ENCODE measurements at regions not wholly inside any gene's neighbourhood (a gene's known extent, or its start where the extent isn't known, plus 50 kb on each side); places are given as distances from the start of the nearest gene placed in this dataset.

DNA sequence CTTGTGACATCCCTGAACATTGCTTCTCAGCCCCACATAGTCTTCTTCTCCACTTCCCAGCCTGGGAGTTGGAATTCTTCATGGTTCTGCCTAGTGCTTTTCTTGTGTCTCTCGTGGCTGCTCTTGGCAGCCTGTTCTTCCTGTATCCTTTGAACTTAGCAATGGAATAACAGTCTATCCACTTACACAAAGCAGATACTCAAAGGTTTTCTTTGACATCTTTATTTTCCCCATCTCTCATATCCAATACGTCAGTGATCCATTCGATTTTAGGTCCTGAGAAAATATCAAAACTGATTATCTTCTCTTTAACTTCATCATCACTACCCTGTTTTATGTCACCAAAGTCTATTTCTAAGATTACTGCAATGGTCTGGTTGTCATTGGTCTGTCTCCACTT is 1091.2 kb upstream of the PIK3C3 start:
- DNase-seq: no peak

DNA sequence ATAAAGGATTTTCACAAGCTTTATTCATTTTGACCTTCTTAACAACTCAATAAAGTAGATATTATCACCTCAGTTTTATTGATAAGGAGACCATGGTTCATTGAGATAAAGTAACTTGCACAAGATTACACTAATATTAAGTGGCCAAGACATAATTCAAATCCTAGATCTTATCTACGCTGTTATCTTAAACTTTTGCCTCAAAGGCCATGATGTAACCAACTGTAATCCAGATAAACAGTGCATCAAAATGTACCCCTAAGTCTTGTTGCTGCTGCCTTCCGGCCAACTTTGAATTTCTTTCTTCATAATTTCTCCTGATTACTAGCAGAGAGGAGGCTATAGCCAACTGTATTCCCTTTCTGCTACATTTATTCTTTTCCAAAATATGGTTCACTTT is 1094.8 kb upstream of the PIK3C3 start:
- DNase-seq: no peak

DNA sequence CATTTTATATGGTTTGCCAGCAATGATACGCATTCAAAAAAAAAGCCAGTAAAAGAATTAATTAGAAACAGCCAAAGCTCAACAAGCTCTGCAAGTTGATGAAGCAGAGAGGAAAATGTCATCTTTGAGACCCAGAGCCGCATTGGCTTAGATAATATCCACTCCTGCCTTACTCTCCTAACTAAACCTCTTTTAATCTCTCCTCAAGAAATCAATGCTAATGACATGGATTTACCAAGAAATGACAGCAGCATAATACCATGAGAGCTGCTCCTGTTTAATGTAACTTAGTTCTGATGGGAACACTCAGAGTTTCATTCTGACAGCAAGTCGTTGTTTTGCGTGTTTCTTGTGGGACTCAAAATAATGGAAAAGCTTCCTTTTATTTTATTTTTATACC is 1099.4 kb upstream of the PIK3C3 start:
- no peak for DNase-seq

DNA sequence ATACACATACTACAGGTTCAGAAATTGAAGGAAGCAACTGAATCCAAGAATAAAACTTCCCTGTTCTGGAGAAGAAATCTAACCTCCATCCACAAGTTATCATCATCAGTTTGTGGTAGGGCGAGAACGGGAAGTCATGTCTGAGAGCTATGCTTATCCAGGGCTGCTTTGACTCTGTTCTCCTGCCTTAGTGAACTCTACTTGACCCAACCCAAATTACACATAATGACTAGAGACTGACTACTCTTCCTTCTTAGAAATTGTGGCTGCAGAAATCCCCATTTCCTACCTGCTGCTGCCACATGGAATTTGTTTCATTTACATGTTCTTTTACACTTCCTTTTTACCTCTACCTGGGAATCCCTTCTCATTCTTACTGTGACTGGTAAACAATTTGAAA is 1102.6 kb upstream of the PIK3C3 start:
- DNase-seq: no peak

DNA sequence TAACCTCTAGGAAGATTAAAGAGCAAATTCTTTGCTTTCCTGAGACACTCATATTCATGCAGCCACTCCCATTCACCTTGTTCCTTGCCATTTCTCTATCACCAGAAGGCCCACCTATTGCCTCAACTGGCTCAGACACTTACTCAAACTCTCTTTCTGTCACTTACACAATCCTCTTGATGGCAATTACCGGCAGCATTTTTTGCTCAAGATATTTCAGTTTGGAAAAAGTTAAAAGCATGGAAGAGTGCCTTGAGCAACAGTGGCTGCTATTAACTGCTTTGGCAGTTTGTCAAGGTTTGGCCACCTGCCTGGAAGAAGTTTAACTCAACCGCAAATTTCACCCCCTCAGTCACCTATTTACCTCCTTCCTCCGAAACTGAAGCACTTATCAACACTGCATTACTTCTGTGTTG is 1104.0 kb upstream of the PIK3C3 start:
- DNase-seq: no peak

DNA sequence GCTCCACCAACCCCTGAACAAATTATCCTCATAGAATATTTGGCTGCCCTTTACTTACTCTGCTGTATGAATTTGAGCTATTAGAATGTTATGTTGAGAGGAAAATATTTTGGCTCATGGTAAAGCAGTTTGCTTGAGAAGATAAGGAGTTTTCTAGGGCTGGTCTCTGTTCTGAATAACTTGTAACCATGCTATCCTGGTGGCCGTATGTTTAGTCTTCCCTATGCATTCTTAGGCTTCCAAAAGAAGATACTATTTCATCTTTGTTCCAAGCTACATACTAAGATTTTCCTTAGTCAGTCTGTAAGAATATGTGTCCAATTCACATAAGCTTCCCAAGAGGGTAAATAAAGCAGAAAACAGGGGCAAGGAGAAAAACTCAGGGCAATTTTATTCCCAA is 1105.1 kb upstream of the PIK3C3 start:
- no peak for DNase-seq

DNA sequence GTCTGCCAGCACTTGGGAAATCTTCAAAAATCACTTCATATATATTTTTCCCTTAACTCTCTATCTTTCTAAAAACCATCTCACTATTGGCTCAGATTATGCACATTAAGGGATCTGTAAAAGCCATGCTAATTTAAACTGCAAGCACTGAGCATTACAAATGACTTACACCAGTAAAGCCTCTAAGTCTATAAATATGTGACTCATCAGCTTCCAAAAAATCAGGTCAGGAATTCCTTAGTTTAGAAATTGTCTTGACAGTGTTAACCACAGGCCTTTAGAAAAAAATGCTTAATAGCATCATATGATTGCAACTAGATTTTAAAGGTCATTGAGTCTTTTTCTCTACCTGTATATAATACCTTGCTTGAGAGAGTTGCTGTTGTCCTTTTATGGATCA is 1113.6 kb upstream of the PIK3C3 start:
- no peak for DNase-seq

DNA sequence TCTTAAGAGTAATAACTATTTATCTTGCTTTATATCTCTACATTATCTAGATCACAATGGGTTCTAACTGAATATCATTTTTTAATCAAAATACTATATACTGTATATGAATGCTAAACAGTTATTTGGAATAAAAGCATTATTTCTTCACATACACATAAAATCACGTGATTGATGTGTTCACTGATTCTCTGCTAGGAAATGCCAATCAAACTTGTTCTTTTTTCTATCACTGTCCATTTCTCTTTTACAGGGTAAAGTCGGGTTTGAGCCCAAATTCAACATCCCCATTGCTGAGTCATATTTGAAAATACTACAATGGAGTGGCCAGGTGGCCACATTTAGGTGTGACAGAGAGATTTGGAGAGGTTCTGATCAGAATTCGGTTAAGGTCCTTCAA is 1114.0 kb upstream of the PIK3C3 start:
- DNase-seq: no peak

DNA sequence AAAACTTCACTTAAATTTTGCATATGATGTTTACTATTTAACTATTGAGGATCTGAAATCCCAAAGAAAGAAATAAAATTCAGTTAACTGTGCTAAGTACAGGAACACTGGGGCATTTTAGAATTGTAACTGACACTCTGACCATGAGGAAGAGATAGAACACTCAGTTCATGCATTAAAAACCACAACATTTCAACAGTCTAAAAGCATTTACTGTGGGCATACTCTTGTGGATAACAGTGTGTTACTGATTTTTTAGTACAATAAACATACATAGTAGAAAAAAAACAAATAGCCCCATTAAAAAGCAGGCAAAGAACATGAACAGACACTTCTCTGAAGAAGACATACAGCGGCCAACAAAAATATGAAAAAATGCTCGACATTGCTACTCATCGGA is 1122.7 kb upstream of the PIK3C3 start:
- DNase-seq: no peak

DNA sequence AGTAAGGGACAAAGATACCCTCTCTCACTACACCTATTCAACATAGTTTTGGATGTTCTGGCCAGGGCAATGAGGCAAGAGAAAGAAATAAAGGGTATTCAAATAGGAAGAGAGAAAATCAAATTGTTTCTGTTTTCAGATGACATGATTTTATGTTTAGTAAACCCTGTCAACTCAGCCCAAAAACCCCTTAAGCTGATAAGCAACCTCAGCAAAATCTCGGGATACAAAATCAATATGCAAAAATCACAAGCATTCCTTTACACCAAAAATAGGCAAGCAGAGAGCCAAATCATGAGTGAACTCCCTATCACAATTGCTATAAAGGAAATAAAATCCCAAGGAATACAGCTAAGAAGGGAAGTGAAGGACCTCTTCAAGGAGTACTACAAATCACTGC is 1130.7 kb upstream of the PIK3C3 start:
- no peak for DNase-seq

DNA sequence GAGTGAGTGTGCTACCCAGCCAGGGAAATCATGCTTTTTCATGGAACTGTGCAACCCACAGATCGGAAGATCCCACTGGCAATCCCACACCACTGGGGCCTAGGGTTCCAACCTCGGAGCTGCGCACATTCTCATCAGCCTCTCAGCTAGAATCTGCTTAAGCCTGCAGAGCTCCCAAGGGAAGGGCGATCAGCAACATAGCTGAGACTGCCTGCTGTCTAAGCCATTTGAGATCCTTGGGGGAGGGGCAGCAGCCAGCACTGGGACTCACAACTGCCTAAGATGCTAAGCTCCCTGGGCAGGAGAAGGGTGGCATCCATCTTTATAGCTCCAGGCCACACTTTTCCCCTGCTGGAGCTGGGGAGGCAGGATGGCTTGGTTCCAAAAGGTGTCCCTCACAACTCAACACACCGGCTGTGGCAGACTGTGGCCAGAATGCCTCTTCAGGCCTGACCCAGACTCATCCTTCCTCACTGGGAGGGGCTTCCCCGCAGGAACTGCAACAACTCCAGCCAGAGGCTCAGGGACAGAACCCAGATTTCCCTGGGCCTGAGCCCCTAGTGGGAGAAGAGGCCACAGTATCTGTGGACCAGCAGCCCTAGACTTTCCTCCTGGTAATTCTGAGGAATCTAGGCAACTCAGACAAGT is 1133.3 kb upstream of the PIK3C3 start:
- DNase-seq: no peak

DNA sequence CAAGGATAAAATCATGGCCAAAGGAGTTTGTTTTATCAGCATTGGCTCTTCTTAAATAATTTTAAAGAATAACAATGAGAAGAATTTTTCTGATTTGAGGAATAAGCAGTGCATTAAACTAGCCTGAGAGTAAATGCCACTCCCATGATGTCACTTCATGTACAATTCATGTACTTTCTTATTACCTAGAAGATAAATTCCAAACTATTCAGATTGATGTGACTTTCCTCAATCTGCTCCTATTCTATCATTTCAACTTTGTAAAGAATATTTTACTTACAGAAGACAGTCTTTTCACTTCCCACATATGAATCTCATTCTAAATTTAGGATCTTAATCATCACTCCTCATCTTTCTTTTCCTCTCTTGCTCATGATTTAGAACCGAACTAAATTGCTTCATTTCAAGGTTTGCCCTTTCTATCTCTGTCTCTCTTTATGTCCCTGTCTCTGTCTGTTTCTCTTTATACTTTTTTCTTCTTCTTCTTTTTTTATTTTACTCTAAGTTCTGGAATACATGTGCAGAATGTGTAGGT is 1142.0 kb upstream of the PIK3C3 start:
- DNase-seq: no peak

DNA sequence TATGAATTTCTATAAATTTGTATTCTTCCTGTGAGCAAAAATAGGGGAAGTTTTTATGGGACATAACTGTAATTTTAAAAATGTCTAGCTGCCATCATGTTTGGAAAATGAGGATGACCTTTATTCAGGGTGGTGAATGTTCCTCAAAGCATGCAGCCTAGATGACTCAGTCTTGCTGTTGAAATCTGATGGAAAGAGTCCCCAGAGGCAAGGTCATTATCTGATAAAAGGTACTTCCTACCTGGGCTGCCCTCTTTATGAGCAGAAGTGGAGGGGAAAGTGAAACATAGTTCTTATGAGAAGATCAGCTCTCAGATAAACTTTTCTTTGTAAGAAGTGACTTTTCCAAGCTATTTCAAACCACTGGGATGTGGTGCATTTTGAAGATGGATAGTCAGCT is 1144.7 kb upstream of the PIK3C3 start:
- DNase-seq: no peak

DNA sequence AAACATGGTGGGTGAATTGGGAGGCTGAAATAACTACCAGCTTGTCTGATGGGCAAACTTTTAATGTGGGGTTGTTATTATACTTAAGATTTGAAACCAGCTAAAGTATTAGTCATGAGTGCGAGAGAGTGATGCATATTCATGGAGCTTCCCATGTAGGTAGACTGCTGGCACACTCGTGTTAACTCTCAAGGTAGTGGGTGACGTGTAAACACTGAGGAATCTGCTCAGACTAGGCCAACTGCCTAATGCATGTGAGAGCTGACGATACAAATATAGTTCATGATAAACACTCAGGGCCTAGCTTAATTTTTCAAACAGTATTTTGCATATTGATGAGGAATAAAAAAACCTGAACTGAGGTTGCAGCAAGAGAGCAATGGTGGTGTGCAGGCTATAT is 1165.7 kb upstream of the PIK3C3 start:
- no peak for DNase-seq

DNA sequence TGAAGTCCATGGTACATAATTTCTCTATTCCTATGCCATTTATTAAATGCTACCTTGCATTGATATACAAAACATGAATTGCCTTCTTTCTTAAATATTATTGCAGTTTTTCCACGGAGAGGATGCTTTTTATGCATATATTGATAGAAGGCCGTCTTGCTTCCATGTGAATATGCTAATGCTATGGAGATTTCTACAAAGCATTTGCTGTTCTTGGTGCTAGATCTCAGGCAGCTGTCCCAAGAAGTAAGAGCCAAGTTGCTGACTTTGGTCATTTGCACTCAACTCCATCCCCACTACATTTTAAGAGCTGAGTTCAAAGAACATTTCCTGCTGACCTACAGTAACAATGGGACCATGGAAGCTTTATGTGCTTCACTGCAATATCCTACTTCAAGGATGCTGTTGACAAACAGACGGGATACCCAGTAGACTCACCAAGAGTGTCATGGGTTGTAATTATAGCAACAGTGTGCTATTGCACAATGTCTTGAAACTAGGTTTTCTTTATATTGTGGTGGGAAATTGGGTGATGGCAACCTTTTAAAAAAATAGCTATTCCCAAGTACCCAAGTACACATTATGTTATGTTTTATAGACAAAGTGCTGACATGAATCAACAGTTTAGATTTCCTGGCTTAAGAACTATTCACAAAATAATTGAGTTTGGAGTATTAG is 1172.4 kb upstream of the PIK3C3 start:
- DNase-seq: no peak

DNA sequence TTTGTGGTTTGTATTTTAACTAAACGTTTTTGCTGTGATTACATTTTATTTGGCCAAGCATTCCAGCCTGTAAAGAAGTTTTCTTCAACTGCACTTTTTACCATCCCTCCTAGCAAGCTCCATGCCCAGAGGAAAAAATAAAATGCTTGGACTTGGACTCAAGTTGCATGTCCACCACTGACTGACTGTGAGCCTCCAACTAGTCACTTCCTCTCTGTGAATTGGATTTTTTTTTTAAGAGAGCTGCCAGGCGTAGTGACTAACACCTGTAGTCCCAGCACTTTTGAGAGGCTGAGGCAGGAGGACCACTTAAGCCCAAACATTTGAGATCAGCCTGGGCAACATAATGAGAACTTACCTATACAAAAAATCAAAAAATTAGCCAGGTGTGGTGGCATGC is 1185.2 kb upstream of the PIK3C3 start:
- DNase-seq: no peak

DNA sequence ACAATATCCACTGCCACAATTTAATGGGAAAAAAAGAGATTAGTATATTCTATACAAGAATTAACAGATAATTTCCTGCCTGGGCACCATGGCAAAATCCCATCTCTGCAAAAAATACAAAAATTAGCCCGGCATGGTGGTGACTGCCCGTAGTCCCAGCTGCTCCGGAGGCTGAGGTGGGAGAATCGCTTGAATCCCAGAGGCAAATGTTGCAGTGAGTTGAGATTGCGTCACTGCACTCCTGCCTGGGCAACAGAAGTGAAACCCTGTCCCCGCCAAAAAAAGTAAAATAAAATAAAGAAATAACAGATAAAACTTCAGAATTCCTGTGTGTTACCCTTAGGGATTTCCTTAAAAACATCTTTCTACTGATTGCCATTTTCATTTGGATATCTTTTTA is 1194.8 kb upstream of the PIK3C3 start:
- no peak for DNase-seq

DNA sequence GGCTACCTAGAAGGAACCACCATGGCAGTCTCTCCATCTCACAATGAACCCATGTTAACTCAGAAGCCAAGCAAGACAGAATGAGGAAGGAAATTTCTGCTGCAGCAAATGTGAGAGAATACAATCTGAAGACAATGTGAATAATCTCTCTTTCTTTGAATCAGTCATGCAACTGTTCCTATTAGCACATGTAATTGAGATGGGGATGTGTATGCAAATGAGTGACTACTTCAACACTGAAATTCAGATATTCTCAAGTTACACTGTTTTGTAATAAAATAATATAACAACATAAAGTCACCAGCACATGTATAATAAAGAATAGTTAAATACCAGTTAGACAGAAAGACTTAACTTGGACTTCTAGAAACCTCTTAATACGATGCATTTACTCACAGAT is 1200.6 kb upstream of the PIK3C3 start:
- DNase-seq: no peak

DNA sequence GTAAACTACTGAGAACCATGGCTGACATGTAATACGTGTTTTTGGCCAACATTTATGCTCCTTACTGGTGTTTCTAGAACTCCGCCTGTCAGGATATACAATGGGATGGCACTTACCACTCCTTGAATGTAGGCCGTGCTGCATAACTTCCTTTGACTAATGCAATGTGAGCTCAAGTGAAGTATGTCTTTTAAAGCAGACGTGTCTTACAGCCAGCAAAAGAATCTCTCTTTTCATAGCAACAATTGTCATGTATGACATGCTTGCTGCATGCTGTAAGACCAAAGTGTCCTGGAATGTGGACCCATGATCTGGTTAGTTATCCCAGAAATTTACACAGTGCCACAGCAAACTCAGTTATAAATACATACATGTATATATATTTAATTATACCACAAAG is 1202.7 kb upstream of the PIK3C3 start:
- no peak for DNase-seq

DNA sequence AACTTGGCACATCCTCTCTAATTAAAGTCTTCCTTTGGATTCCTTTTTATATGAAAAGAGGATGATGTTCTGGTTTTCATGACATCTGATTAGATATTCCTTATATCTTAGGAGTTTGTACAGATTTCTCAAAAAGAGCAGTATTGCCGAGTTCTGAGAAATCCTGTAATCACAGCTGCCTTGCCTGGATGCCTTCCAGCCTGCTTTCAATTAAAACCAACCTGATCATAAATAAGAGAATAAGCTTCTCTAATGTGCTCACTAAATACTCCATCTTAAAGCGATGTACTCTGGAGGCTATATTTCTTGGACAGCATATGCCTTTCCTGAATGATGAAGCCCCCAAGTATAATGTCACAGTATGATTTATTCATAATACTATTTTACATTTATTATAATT is 1203.8 kb upstream of the PIK3C3 start:
- DNase-seq: no peak

DNA sequence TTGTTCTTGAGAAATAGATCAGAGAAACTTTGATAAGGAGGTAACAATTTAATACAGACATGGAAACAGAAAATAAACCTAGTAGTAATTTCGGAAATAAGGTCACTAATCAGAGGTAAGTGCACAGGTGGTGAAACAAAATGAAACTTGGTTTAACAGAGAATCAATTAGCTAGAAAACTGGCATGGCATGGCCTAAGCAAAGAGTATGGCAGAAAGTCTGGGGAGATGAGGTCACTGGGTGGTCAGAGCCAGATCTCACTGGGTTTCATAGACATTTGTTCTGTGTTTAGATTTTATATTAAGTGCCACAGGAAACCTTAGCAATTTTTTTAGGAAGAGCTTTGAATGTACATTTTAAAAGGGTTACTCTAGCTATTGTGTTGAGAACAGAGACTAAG is 1216.0 kb upstream of the PIK3C3 start:
- no peak for DNase-seq

DNA sequence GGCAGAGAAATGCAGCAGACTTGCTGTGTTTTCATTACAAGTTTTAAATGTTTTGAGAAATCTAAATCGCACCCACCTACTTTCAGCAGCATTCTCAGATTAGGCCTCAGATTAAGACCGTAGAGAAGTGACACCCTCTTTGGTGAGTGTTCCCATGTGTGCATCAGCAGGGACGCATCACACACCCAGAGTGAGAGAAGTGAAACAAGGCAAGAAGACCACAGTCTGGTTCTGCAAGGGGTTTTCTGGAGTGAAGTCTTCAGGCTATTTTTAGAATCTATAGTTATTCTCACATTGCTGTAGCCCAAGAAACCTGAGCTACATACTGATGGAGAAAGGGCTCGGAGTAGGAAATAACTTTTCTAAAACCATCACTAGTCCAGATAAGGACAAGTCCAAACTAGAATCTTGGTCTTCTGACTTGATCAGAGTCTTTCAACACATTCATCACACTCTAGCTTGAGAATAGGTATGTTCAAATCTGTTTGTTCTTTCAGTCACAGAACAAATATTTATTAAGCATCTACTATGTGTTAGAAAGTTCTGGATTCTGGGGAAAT is 1216.6 kb upstream of the PIK3C3 start:
- DNase-seq: no peak

DNA sequence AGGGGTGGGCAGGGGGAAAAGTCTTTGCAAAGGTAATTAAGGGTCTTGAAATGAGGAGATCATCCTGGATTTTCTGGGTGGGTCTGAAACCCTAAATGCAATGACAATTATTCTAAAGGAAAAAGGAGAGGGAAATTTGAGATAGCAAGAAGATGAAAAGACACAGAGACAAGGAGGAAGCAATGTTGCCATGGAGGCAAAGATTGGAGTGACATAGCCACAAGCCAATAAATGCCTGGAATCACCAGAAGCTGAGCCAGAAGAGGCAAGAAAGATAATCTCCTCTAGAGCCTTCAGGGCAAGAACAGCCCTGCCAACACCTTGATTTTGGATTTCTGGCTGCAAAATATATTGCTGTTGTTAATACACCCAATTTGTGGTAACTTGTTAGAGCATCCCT is 1246.3 kb upstream of the PIK3C3 start:
- no peak for DNase-seq

DNA sequence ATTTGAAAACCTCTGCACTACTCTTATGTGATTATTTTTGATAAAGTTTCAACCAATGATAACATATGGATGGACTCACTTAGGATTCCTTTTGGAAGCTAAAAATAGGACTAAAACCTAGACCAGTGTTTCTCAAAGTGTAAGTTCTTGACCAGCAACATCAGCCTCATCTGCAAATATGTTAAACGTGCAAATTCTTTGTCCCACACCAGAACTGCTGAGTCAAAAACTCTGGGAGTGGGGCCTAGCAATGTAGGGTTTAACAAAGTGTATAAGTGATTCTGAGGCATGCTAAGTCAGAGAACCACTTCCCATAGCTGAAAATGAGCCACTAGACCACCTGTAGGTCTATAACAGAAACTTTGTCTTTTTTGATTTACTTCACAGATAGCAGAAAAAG is 1247.2 kb upstream of the PIK3C3 start:
- no peak for DNase-seq

DNA sequence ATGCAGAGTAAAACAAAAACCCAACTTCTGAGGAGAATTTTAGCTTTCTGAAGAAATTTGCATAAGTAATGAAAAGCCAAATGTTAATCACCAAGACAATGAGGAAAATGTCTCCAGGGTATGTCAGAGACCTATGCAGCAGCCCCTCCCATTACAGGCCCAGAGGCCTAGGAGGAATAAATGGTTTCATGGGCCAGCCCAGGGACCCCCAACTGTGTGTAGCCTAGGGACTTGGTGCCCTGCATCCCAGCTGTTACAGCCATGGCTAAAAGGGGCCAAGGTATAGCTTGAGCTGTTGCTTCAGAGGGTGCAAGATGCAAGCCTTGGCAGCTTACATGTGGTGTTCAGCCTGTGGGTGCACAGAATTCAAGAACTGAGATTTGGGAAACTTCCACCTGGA is 1256.9 kb upstream of the PIK3C3 start:
- no peak for DNase-seq

Measured in stimulated activated CD4-positive, alpha-beta T cell treated with anti-CD3 and anti-CD28 coated beads, Interleukin-1b, Interleukin-23, amount 100 ng/mL, for 48 hours (primary cell).